ENCODE measurements at regions not wholly inside any gene's neighbourhood (a gene's known extent, or its start where the extent isn't known, plus 50 kb on each side); places are given as distances from the start of the nearest gene placed in this dataset.

GRCh38 chr12:5369298-5369697, 62.6 kb upstream of the NTF3 start:
- no peak for TF ChIP-seq CTCF (IDR thresholded peaks at IDR 0.05; ENCODE audit: extremely low read depth in 1 of 2, insufficient read depth in 1 of 2, low read depth in 1 of 2, low read length in 2 of 2)
- no peak for TF ChIP-seq POLR2A (IDR thresholded peaks at IDR 0.05; ENCODE audit: low read depth, low read length)
- TF ChIP-seq MYC (IDR thresholded peaks at IDR 0.05; ENCODE audit: low read depth, low read length): no peak
- TF ChIP-seq POLR2AphosphoS5 (IDR thresholded peaks at IDR 0.05; ENCODE audit: insufficient read depth, low read depth, low read length): no peak

All from endothelial cell of umbilical vein (primary cell).